ENCODE measurements at regions not wholly inside any gene's neighbourhood (a gene's known extent, or its start where the extent isn't known, plus 50 kb on each side); places are given as distances from the start of the nearest gene placed in this dataset.

GRCh38 chr18:25493401-25493800, 141.4 kb upstream of the ZNF521 start:
- ChIA-PET CTCF (no interaction called here), POLR2A (no interaction called here)
- no peaks in the 10 kb centered on the region for H3K36me3 ChIP-seq (replicated peaks in 1 of 2; ENCODE audit: control extremely low read depth in 1 of 2, control insufficient read depth in 1 of 2, extremely low read depth in 1 of 2, insufficient read depth in 2 of 2, low read length in 1 of 2)
- no peak overlapping the region for H3K9ac ChIP-seq (ENCODE audit: low read length)
- no peak overlapping the region for H2AFZ ChIP-seq (ENCODE audit: insufficient read depth, low read depth, low read length, poor library complexity, severe bottlenecking)
- Mint-ChIP-seq H3K9me3 (ENCODE audit: insufficient read depth) (peaks cover 3% of the 10 kb centered on the region), H3K27ac (no peak overlapping the region), H3K4me3 (no peak overlapping the region), H3K27me3 (peaks cover 3% of the 10 kb centered on the region), H3K4me1 (no peaks in the 10 kb centered on the region)
- no peak for TF ChIP-seq CTCF (IDR thresholded peaks at IDR 0.05)
- TF ChIP-seq EZH2 (IDR thresholded peaks at IDR 0.05; ENCODE audit: borderline replicate concordance, insufficient read depth, low read depth, low read length, poor library complexity, severe bottlenecking): no peak
- DNase-seq: no peak
- no peaks in the 10 kb centered on the region for H4K20me1 ChIP-seq (ENCODE audit: control insufficient read depth, insufficient read depth, low read length, poor library complexity, severe bottlenecking)
- H3K27me3 ChIP-seq (replicated peaks in 1 of 4; ENCODE audit: control extremely low read depth in 1 of 4, control insufficient read depth in 3 of 4, insufficient read depth in 4 of 4, low read length in 3 of 4): no peaks in the 10 kb centered on the region
- H3K4me3 ChIP-seq (ENCODE audit: control extremely low read depth in 1 of 5, extremely low read depth in 1 of 5, insufficient read depth in 1 of 5, low read depth in 2 of 5, low read length in 4 of 5): no peak overlapping the region
- H3K4me2 ChIP-seq (replicated peaks; ENCODE audit: low read depth, low read length, poor library complexity, severe bottlenecking): no peak overlapping the region
- H3K4me1 ChIP-seq (ENCODE audit: control insufficient read depth in 2 of 2, insufficient read depth in 2 of 2, low read length in 2 of 2): no peaks in the 10 kb centered on the region
- no peaks in the 10 kb centered on the region for H3K79me2 ChIP-seq (ENCODE audit: control insufficient read depth, insufficient read depth, low read length)
- H3K9me3 ChIP-seq (ENCODE audit: control extremely low read depth in 1 of 3, control insufficient read depth in 2 of 3, insufficient read depth in 1 of 3, low read length in 2 of 3): no peaks in the 10 kb centered on the region
- no peak for ATAC-seq (ENCODE audit: low read depth)
- intact Hi-C loops (cut with micrococcal nuclease): no loop called here
- H3K27ac ChIP-seq (ENCODE audit: low read length in 2 of 2): no peak overlapping the region

- CTCF ChIA-PET: interaction anchor here (1.5 kb wide), 1 partner anchor 12 kb away, joined by 4 read pairs; no protein-coding TSS in a partner anchor
Measured at GRCh38 chr18:25490316-25490715, 138.3 kb upstream of the ZNF521 start.

More at GRCh38 chr18:25490316-25490715, 138.3 kb upstream of the ZNF521 start:
- Mint-ChIP-seq H3K4me3 (no peak overlapping the region), H3K27me3 (no peaks in the 10 kb centered on the region), H3K4me1 (no peaks in the 10 kb centered on the region), H3K9me3 (ENCODE audit: insufficient read depth) (peaks cover 3% of the 10 kb centered on the region), H3K27ac (no peak overlapping the region)
- Histone ChIP-seq H3K4me3 (ENCODE audit: control extremely low read depth in 1 of 5, extremely low read depth in 1 of 5, insufficient read depth in 1 of 5, low read depth in 2 of 5, low read length in 4 of 5) (no peak overlapping the region), H3K9me3 (ENCODE audit: control extremely low read depth in 1 of 3, control insufficient read depth in 2 of 3, insufficient read depth in 1 of 3, low read length in 2 of 3) (no peaks in the 10 kb centered on the region), H3K36me3 (replicated peaks in 1 of 2; ENCODE audit: control extremely low read depth in 1 of 2, control insufficient read depth in 1 of 2, extremely low read depth in 1 of 2, insufficient read depth in 2 of 2, low read length in 1 of 2) (no peaks in the 10 kb centered on the region), H4K20me1 (ENCODE audit: control insufficient read depth, insufficient read depth, low read length, poor library complexity, severe bottlenecking) (no peaks in the 10 kb centered on the region), H3K4me1 (ENCODE audit: control insufficient read depth in 2 of 2, insufficient read depth in 2 of 2, low read length in 2 of 2) (no peaks in the 10 kb centered on the region), H3K27ac (ENCODE audit: low read length in 2 of 2) (no peak overlapping the region), H3K79me2 (ENCODE audit: control insufficient read depth, insufficient read depth, low read length) (no peaks in the 10 kb centered on the region), H2AFZ (ENCODE audit: insufficient read depth, low read depth, low read length, poor library complexity, severe bottlenecking) (no peak overlapping the region), H3K4me2 (replicated peaks; ENCODE audit: low read depth, low read length, poor library complexity, severe bottlenecking) (no peak overlapping the region), H3K9ac (ENCODE audit: low read length) (no peak overlapping the region), H3K27me3 (replicated peaks in 1 of 4; ENCODE audit: control extremely low read depth in 1 of 4, control insufficient read depth in 3 of 4, insufficient read depth in 4 of 4, low read length in 3 of 4) (no peaks in the 10 kb centered on the region)
- no peak for DNase-seq
- intact Hi-C loops (cut with micrococcal nuclease): no loop called here
- ATAC-seq (ENCODE audit: low read depth): no peak
- POLR2A ChIA-PET: no interaction called here
- no peak for TF ChIP-seq CTCF (IDR thresholded peaks at IDR 0.05)
- TF ChIP-seq EZH2 (IDR thresholded peaks at IDR 0.05; ENCODE audit: borderline replicate concordance, insufficient read depth, low read depth, low read length, poor library complexity, severe bottlenecking): no peak
- 91% methylated on average over 4 of the region's 4 CpGs for WGBS (ENCODE audit: insufficient coverage)

All from B cell (primary cell).